ENCODE measurements at regions not wholly inside any gene's neighbourhood (a gene's known extent, or its start where the extent isn't known, plus 50 kb on each side); places are given as distances from the start of the nearest gene placed in this dataset.
A peak's percentile ranks its signal among the peaks of the same experiment; 100 is the strongest.

DNA sequence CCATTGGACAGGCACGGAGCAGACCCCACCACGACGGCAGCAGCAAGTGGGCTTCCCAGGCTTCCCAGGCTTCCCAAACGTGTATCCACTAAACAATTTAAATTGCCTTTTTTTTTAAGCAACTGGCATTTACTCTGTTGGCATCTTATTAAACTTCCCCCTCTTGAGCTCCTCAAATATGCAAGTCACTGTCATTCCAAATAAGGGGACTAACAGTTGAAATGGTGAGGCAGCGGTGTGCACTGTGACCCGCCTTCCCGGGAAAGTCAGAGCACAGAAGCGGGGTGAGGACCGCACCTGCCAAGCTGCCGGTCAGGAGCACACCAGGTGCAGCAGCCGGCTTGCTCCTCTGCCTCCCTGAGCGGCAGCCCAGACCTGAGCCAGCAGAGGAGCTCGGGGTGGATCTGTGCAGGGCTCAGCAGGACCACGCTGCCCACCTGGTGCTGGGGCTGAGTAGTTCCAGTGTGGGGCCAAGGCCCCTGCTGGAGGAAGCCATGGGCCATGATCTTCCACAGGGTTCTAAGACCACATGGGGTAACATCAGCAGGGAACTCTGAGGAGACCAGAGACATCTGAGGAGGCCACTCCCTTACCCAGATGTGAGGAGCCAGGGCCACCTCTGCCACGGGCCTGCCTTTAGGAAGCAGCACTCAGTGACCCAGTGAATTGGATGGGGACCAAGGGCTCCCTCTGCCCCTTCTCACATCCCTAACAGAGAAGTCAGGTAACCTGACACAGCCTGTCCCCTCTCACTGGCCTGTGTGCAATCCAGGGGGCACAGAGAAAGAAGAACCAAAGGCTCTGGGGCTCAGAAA, 245.4 kb downstream of the NPHP4 start:
- no peaks in the 10 kb centered on the region for H3K9me3 ChIP-seq
- H3K27me3 ChIP-seq, result peaks cover 0 to 52% (median 11%) of the 10 kb centered on the region in 3 donors
- no peak overlapping the region for H3K27ac ChIP-seq
- no peaks in the 10 kb centered on the region for H3K4me1 ChIP-seq
- H3K36me3 ChIP-seq, result no peaks in the 10 kb centered on the region
- intact Hi-C loops (cut with DNase I), result loop anchor here (5.0 to 10.0 kb wide), 2 partner anchors 1092 to 1835 kb away; partner anchors contain the start of gene AJAP1
- DNase-seq, result peak; percentile 50
- no peak overlapping the region for H3K4me3 ChIP-seq
- 29 to 55% methylated on average over 15 of the region's 15 CpGs for WGBS, 2 donors
- TF ChIP-seq POLR2A (IDR thresholded peaks at IDR 0.05) (no peak), EP300 (IDR thresholded peaks at IDR 0.05) (no peak), POLR2AphosphoS5 (IDR thresholded peaks at IDR 0.05) (no peak)
- TF ChIP-seq, protein P1, sequence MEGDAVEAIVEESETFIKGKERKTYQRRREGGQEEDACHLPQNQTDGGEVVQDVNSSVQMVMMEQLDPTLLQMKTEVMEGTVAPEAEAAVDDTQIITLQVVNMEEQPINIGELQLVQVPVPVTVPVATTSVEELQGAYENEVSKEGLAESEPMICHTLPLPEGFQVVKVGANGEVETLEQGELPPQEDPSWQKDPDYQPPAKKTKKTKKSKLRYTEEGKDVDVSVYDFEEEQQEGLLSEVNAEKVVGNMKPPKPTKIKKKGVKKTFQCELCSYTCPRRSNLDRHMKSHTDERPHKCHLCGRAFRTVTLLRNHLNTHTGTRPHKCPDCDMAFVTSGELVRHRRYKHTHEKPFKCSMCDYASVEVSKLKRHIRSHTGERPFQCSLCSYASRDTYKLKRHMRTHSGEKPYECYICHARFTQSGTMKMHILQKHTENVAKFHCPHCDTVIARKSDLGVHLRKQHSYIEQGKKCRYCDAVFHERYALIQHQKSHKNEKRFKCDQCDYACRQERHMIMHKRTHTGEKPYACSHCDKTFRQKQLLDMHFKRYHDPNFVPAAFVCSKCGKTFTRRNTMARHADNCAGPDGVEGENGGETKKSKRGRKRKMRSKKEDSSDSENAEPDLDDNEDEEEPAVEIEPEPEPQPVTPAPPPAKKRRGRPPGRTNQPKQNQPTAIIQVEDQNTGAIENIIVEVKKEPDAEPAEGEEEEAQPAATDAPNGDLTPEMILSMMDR (IDR thresholded peaks at IDR 0.05), result no peak

GRCh38 chr1:5745800-5746610, 246.2 kb downstream of the NPHP4 start:
- TF ChIP-seq POLR2AphosphoS5 (IDR thresholded peaks at IDR 0.05), result no peak
- TF ChIP-seq, protein P1 (IDR thresholded peaks at IDR 0.05), result peak; percentile 36 to 92 (median 80)
- peak; percentile 71 for DNase-seq
- Histone ChIP-seq H3K27me3 (peaks cover 0 to 50% (median 11%) of the 10 kb centered on the region in 3 donors), H3K36me3 (no peaks in the 10 kb centered on the region), H3K9me3 (no peaks in the 10 kb centered on the region), H3K4me1 (no peaks in the 10 kb centered on the region), H3K4me3 (no peak overlapping the region), H3K27ac (no peak overlapping the region)
- WGBS, 2 donors, result 28 to 35% methylated on average over 21 of the region's 21 CpGs
- intact Hi-C loops (cut with DNase I), result loop anchor here (1.0 to 10.0 kb wide), 3 partner anchors 236 to 1834 kb away; partner anchors contain the start of gene AJAP1

GRCh38 chr1:5744911-5745799, 247.1 kb downstream of the NPHP4 start:
- TF ChIP-seq, protein P1 (IDR thresholded peaks at IDR 0.05), result no peak
- TF ChIP-seq EP300 (IDR thresholded peaks at IDR 0.05), result no peak
- no peak for TF ChIP-seq POLR2AphosphoS5 (IDR thresholded peaks at IDR 0.05)
- no peak for TF ChIP-seq POLR2A (IDR thresholded peaks at IDR 0.05)
- intact Hi-C loops (cut with DNase I), result loop anchor here (1.0 to 10.0 kb wide), 3 partner anchors 235 to 1833 kb away; partner anchors contain the start of gene AJAP1
- DNase-seq, result peak; percentile 28
- Histone ChIP-seq H3K9me3 (no peaks in the 10 kb centered on the region), H3K36me3 (no peaks in the 10 kb centered on the region), H3K27ac (no peak overlapping the region), H3K4me3 (no peak overlapping the region), H3K4me1 (no peaks in the 10 kb centered on the region), H3K27me3 (peaks cover 0 to 41% (median 11%) of the 10 kb centered on the region in 3 donors)
- whole genome bisulfite sequencing, 2 donors, result 62 to 63% methylated on average over 26 of the region's 26 CpGs

DNA sequence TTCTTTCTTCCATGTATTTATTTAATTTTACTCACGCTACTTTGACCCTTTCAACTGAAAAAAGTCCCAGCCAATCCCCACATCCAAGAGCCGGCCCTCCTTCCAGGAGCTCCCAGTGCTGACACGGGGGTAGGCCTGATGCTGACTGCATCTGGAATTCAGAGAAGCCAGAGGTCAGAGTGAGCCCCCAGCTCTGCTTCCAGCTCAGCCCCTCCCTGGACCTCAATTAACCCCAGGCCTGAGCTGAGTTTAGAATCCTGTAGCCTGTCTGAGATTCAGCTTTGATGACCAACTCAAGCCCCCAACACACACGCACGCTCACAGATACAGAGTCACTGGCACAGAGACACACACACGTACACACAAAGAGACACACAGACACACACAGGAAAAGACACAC, 247.9 kb downstream of the NPHP4 start:
- intact Hi-C loops (cut with DNase I), result loop anchor here (10.0 kb wide), 1 partner anchor 1090 kb away; the partner anchor contains the start of gene AJAP1
- H3K4me1 ChIP-seq, result no peaks in the 10 kb centered on the region
- no peaks in the 10 kb centered on the region for H3K36me3 ChIP-seq
- no peak overlapping the region for H3K4me3 ChIP-seq
- TF ChIP-seq POLR2AphosphoS5 (IDR thresholded peaks at IDR 0.05) (no peak), EP300 (IDR thresholded peaks at IDR 0.05) (no peak), POLR2A (IDR thresholded peaks at IDR 0.05) (no peak)
- TF ChIP-seq, protein P1 (IDR thresholded peaks at IDR 0.05), result no peak
- DNase-seq, result peak; percentile 30
- no peaks in the 10 kb centered on the region for H3K9me3 ChIP-seq
- no peak overlapping the region for H3K27ac ChIP-seq
- 76% methylated on average over 6 of the region's 6 CpGs for WGBS, 2 donors
- H3K27me3 ChIP-seq, result peaks cover 0 to 36% (median 11%) of the 10 kb centered on the region in 3 donors
